ENCODE measurements at regions not wholly inside any gene's neighbourhood (a gene's known extent, or its start where the extent isn't known, plus 50 kb on each side); places are given as distances from the start of the nearest gene placed in this dataset.

- TF ChIP-seq JUN (IDR thresholded peaks at IDR 0.05; ENCODE audit: borderline replicate concordance, insufficient read depth, insufficient read length, low read depth): no peak
- no peaks in the 10 kb centered on the region for H4K20me1 ChIP-seq (replicated peaks; ENCODE audit: control insufficient read depth, extremely low read depth, insufficient read depth, low read length)
- ChIA-PET CTCF (interaction anchor here (2.1 kb wide), 1 partner anchor 16 kb away, joined by 4 read pairs; no protein-coding TSS in a partner anchor), POLR2A (no interaction called here)
- H3K27me3 ChIP-seq (ENCODE audit: control insufficient read depth in 2 of 2, insufficient read depth in 2 of 2, low read length in 2 of 2): no peaks in the 10 kb centered on the region
- H3K4me2 ChIP-seq (ENCODE audit: insufficient read depth, low read length): no peak overlapping the region
- dilution Hi-C loops (cut with MboI; ENCODE audit: extremely low pct_ligation_motif_present, low sequenced_read_pairs) (no loop called here), intact Hi-C loops (cut with micrococcal nuclease) (no loop called here)
- H3K4me1 ChIP-seq (ENCODE audit: control insufficient read depth, extremely low read depth, insufficient read depth, low read length): no peaks in the 10 kb centered on the region
- H3K4me3 ChIP-seq (replicated peaks in 1 of 3; ENCODE audit: insufficient read depth in 1 of 3, low read depth in 1 of 3, low read length in 3 of 3): no peak overlapping the region
- no peak overlapping the region for H2AFZ ChIP-seq (ENCODE audit: low read depth, low read length)
- peaks cover 2% of the 10 kb centered on the region for H3K9me1 ChIP-seq (replicated peaks; ENCODE audit: control insufficient read depth, extremely low read depth, insufficient read depth, low read length)
- no peak overlapping the region for H3K9ac ChIP-seq (replicated peaks; ENCODE audit: extremely low read depth, insufficient read depth, low read length)
- FAIRE-seq: no peak
- H3K79me2 ChIP-seq (ENCODE audit: control insufficient read depth, insufficient read depth, low read length): no peaks in the 10 kb centered on the region
- H3K36me3 ChIP-seq (ENCODE audit: control insufficient read depth in 2 of 2, extremely low read depth in 1 of 2, insufficient read depth in 2 of 2, low read length in 2 of 2): no peaks in the 10 kb centered on the region
- no peak for DNase-seq (ENCODE audit: low read depth, low spot score)
- no peaks in the 10 kb centered on the region for H3K9me3 ChIP-seq (replicated peaks; ENCODE audit: control insufficient read depth, insufficient read depth, low read length)
- no TSS peak for BruUV-seq (replicated peaks)
- no peak overlapping the region for H3K27ac ChIP-seq (ENCODE audit: insufficient read depth, low read depth, low read length)
Measured at GRCh38 chr13:63408331-63409189, 1992.9 kb upstream of the PCDH20 start.

- no TSS peak for BruUV-seq (replicated peaks)
- H3K36me3 ChIP-seq (ENCODE audit: control insufficient read depth in 2 of 2, extremely low read depth in 1 of 2, insufficient read depth in 2 of 2, low read length in 2 of 2): no peaks in the 10 kb centered on the region
- H2AFZ ChIP-seq (ENCODE audit: low read depth, low read length): no peak overlapping the region
- no peaks in the 10 kb centered on the region for H3K9me1 ChIP-seq (replicated peaks; ENCODE audit: control insufficient read depth, extremely low read depth, insufficient read depth, low read length)
- no peak overlapping the region for H3K9ac ChIP-seq (replicated peaks; ENCODE audit: extremely low read depth, insufficient read depth, low read length)
- H3K79me2 ChIP-seq (ENCODE audit: control insufficient read depth, insufficient read depth, low read length): no peaks in the 10 kb centered on the region
- no peak overlapping the region for H3K4me2 ChIP-seq (ENCODE audit: insufficient read depth, low read length)
- H4K20me1 ChIP-seq (replicated peaks; ENCODE audit: control insufficient read depth, extremely low read depth, insufficient read depth, low read length): no peaks in the 10 kb centered on the region
- no peaks in the 10 kb centered on the region for H3K9me3 ChIP-seq (replicated peaks; ENCODE audit: control insufficient read depth, insufficient read depth, low read length)
- DNase-seq (ENCODE audit: low read depth, low spot score): no peak
- no peaks in the 10 kb centered on the region for H3K27me3 ChIP-seq (ENCODE audit: control insufficient read depth in 2 of 2, insufficient read depth in 2 of 2, low read length in 2 of 2)
- TF ChIP-seq POLR2AphosphoS5 (IDR thresholded peaks at IDR 0.05; ENCODE audit: insufficient read depth, low read depth, low read length): no peak
- TF ChIP-seq POLR2A (IDR thresholded peaks at IDR 0.05; ENCODE audit: low read depth, low read length): no peak
- TF ChIP-seq FOS (IDR thresholded peaks at IDR 0.05; ENCODE audit: borderline replicate concordance, insufficient read depth, low read length): no peak
- TF ChIP-seq EZH2 (IDR thresholded peaks at IDR 0.05; ENCODE audit: borderline replicate concordance, low read depth, low read length, severe bottlenecking): no peak
- no peak for TF ChIP-seq JUN (IDR thresholded peaks at IDR 0.05; ENCODE audit: borderline replicate concordance, insufficient read depth, insufficient read length, low read depth)
- TF ChIP-seq GATA2 (IDR thresholded peaks at IDR 0.05; ENCODE audit: insufficient read depth, insufficient read length, low read depth, low read length): no peak
- TF ChIP-seq MYC (IDR thresholded peaks at IDR 0.05; ENCODE audit: low read depth, low read length): no peak
- no peak for TF ChIP-seq CTCF (IDR thresholded peaks at IDR 0.05; ENCODE audit: extremely low read depth in 1 of 2, insufficient read depth in 1 of 2, low read depth in 1 of 2, low read length in 2 of 2)
- TF ChIP-seq MAX (IDR thresholded peaks at IDR 0.05; ENCODE audit: insufficient read depth, insufficient read length): no peak
- no peak for FAIRE-seq
- ChIA-PET CTCF (no interaction called here), POLR2A (no interaction called here)
- intact Hi-C loops (cut with micrococcal nuclease): no loop called here
- H3K4me1 ChIP-seq (ENCODE audit: control insufficient read depth, extremely low read depth, insufficient read depth, low read length): no peaks in the 10 kb centered on the region
- H3K27ac ChIP-seq (ENCODE audit: insufficient read depth, low read depth, low read length): no peak overlapping the region
- dilution Hi-C loops (cut with MboI; ENCODE audit: extremely low pct_ligation_motif_present, low sequenced_read_pairs): no loop called here
- no peak overlapping the region for H3K4me3 ChIP-seq (replicated peaks in 1 of 3; ENCODE audit: insufficient read depth in 1 of 3, low read depth in 1 of 3, low read length in 3 of 3)
Measured at GRCh38 chr13:63403733-63404132, 1988.1 kb upstream of the PCDH20 start.

Data from endothelial cell of umbilical vein (primary cell).